NCI-H2081 (cell line): ENCODE measurements at regions not wholly inside any gene's neighbourhood (a gene's known extent, or its start where the extent isn't known, plus 50 kb on each side); places are given as distances from the start of the nearest gene placed in this dataset.
"Not testable (repeated sequence)": the region's sequence is repeated elsewhere in the genome, so short reads cannot be mapped to it uniquely, and the experiment has no call there.

Experiments used
- DNase-seq, 2 experiments: peaks; one replicate each; lab custom pipeline; 2025; lab: John Stamatoyannopoulos, UW

DNA sequence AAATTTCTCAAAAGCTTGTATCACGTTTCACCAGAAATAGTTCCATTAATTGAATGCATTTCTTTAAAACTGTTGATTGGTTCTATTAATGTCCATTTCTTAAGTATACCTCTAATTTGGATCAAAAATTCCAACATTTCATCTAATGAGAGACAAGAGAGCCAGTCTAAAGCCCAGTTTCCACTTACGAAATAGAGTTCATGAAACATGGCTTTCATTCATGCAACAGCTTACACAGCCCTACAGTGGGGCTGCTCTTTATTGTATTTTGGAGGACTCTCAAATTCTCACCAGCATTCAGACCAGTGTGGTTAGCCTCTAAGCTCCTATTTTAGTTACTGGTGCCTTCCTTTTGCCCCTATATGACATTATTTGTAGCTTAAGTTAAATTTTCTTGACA is 566.9 kb upstream of the RGMB start:
- DNase-seq: no peak

DNA sequence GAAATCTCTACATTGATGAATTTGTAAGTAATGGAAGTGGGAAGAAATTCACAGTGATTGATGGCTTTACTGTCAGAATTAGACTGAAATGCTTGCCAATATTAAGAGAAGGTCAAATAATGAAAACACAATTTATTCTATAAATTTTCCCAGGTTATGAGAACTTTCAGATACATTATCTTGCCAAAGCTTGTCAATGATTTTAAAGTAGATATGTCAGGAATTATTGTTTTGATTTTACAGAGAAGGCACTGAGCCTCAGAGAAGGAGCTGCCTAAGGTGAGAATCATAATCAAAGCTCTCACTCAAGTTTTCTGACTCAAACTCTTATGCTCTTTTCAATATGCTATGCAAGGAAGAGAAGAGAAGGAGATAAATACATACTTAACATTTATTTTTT is 564.0 kb upstream of the RGMB start:
- DNase-seq: no peak

DNA sequence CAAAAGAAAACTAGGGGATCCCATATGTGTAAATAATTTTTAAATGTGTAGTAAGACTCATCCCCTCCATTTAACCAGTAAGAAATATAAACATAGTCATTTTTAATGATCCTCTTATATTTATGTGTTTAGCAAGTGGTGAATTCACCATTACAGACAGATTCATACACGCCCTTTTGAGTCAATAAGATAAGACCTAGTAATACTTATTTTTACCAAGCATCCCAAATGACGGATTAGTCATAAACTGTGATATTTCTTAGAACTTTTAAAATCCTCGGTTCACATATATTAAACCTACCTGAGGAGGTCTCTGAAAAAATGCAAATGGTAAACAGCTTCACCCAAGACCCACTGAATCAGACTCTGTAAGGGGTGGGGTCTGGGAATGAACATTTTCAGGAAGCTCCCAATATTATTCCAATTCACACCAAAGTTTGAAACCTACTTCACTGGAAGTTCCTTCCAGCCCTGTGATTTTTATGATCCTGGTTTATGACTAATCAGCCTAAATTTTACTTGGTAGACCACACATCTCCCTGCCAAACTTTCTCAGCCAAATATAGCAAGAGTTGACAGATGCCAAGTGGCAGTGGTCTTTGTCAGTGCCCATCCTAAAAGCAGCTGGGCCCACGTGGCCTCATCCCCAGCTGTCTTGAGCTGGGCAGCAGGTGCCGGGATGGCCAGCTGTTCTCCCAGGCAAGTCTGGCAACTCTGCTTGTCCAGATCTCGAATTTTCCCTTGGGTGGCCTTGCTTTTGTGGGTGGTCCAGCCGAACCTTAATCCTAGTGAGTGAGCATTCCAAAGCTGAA is 559.0 kb upstream of the RGMB start:
- DNase-seq: no peak

DNA sequence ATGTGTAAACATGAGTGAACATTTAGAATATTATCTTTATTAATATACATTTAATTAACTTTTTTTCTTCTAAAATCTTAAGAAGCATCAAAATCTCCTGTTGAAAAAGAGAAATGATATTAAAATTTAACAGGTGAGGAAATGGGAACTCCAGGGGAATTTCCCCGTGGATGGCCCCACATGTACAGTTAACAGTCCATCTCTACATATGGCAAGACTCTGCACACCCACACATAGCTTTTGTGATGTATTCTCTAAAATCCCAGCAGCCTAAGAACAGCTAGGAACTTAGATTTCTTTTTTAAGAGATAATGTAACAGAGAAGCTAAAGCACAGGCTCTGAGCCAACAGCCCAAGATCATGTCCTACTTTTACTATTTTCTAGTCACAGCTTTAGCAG is 556.3 kb upstream of the RGMB start:
- DNase-seq: no peak

DNA sequence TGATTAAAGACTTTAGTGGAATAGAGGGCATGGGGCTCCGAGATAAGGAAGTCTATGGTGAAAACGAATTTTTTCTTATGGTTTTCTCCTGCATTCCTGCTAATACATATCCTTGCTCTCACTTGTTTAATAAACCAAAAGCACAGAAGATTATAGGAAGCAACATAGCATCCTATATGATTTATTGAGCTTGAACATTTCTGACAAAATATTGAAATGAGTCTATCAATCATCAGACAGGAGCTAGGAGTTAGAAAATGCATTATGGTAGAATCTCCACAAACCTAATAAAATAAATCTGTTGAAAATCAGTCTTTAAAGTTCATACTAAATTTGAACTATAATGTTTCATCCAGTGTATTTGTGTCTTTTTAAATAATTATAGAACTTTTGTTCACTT is 554.6 kb upstream of the RGMB start:
- no peak for DNase-seq

DNA sequence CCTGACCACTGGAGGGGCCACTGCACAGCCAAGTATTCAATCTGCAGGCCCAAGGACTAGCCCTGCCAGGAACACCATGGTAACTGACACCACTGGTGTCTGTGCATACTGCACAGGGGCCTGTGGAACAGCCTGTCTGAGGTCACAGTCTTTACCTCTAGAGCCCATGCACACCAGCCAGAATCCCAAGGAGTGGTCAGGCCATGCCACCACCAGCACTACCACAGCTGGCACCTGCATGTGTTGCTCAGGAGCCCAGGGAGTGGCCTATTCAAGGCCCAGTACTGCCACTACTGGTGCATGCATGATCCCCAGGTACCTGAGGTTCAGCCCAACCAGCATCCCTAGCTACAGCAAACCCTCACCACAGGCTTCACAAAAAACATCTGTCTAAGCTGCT is 546.0 kb upstream of the RGMB start:
- no peak for DNase-seq

DNA sequence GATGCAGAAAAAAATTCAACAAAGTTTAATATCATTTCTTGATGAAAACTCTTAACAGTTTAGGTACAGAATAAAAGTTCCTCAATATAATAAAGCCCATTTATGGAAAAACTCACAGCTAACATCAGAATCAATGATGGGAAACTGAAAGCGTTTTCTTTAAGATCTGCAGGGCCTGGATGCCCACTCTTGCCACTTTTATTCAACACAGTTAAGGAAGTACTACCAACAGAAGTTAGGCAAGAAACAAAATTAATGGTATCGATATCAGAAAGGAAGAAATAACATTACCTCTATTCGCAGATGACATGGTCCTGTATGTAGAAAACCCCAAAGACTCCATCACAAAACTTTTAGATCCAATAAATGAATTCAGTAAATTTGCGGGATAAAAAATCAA is 542.4 kb upstream of the RGMB start:
- no peak for DNase-seq

DNA sequence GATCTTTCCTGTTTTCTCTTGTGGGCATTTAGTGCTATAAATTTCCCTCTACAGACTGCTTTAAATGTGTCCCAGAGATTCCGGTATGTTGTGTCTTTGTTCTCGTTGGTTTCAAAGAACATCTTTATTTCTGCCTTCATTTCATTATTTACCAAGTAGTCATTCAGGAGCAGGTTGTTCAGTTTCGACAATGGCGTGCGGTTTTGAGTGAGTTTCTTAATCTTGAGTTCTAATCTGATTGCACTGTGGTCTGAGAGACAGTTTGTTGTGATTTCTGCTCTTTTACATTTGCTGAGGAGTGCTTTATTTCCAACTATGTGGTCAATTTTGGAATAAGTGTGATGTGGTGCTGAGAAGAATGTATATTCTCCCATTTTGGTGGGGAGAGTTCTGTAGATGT is 535.7 kb upstream of the RGMB start:
- DNase-seq: not testable (repeated sequence)

DNA sequence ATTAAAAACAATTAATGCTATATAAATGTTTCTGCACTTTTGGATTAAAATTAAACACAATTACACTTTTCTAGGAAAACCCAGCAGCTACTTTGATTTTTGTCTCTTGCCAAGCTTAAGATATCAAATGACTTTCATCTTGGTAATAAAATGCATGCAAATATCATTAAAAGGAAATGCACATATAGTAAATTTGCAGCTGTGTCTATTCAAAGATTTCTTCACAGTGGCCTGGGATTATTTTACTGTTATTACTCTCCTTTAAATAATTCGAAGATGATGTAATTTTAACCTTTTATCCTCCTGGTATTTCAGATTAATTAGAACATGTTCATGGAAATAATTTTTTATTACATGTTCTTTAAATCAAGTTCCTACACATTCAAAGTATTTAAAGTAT is 529.5 kb upstream of the RGMB start:
- DNase-seq: no peak

DNA sequence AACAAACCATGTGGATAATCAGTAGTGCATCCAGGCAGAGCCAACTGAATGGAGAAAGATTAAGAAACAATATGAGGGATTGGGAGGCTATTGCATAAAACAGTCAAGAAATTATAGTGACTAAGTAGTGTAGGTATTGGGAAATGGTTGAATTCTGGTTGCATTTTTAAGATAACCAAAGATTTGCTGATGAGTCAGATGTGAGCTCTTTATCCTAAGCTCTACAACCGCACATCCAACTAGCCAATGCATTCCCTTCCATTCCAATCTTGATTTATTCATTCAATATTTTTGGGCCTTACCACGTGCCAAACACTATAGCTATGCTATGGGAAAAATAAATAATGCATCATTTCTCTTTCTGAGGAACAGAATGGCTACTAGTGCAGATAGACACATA is 524.5 kb upstream of the RGMB start:
- no peak for DNase-seq

DNA sequence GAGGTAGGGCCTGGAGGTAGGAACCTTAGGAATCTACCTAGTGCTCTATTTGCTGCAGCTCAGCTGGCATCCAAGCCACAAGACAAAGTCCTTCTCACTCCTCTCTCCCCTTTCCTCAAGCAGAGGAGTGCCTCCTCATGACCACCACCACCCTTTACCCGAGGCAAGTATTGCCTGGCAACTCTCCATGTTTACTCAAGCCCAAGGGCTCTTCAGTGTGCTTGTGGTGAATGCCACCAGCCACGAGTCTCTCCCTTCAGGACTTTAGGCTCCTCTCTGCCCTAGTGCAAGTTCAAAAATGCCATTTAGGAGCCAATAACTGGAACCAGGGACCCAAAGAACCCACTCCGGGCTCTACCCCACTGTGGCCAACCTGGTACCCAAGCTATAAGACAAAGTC is 514.5 kb upstream of the RGMB start:
- no peak for DNase-seq

DNA sequence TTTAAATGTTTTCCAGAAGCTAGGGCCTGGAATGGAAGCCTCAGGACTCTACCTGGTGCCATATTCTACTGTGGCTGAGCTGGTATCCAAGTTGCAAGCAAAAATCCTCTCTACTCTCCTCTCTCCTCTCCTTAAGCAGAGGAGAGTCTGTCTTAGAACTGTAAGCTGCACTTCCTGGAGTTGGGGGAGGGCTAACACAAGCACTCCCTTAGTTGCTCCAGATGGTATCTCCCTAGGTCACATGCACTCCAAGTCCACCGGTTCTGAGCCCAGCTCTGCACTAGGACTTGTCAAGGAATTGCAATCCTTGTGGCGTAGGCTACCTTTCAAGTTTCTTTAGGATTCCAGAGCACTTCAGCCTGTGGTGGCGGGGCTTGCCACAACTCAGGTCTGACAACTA is 513.9 kb upstream of the RGMB start:
- DNase-seq: no peak

DNA sequence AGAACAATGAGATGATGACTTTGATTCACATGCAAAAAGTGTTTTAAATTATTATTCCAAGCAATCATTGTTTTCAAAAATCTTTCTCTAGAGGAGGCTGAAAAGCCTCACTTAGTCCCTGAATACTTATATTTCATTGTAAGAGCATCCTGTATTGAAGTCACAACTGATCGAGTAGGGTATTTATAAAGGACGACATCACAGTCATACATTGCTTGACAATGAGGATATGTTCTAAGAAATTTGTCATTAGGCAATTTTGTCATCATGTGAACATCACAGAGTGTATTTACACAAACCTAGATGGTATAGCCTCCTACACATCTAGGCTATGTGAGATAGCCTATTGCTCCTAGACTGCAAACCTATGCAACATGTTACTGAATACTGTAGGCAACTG is 510.4 kb upstream of the RGMB start:
- DNase-seq: no peak

DNA sequence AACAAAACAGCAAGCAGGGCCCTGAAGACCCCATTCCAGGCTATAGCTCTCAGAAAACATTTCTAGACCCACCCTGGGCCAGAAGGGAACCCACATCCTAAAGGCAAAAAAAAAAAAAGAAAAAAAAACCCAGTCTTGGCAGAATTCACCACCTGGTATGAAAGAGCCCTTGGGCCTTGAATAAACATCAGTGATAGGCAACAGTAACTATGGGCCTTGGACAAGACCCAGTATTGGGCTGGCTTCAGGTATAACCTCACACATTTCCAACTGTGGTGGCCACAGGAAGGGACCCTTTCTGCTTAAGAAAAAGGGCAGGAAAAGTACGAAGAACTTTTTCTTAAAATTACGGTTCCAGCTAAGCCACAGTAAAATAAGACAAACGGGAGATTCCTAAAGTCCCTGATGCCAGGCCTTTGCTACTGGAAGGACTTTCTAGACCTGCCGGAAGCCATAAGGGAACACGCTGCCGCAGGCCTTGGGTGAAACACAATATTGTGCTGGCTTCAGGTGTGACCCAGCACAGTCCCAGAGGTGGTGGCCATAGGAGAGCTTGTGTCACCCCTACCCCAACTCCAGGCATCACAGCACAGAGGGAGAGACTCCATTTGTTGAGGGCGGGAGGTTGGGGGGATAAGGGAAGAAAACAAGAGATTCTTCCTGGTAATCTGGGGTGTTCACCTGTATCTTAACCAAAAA is 505.2 kb upstream of the RGMB start:
- no peak for DNase-seq

DNA sequence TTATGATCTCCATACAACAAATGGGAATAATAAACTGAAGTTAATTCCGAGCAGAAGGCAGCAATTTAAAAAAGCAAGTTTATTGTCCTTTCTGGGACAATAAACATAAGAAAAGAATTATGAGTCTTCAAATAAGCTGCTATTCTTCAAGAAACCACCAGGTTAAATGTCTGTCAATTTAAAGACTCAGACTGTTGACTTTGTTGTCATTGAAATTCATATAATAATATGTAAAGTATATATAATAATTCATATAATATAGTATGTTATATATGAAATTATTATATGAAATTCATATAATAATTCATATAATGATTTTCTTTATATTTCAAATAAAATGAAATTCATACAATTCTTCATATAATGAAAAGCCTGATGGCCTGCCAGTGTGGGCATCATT is 497.5 kb upstream of the RGMB start:
- DNase-seq: no peak

DNA sequence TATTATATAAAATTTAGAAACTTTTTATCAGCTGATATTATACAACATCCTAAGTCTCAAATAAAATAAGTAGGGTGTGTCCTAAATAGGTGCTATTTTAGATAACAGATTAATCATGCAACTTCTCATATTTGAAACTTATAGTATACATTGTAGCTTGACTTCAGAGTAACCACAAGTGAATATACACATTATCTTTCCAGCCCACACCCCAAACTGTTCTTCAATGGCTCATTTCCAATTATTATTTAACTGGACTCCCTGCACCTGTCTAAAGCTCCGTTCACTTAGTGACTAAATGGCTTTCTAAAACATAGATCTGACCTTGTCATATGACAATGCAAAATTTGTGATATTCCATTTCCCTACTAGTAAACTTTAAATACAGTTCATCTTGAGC is 490.9 kb upstream of the RGMB start:
- DNase-seq: no peak

DNA sequence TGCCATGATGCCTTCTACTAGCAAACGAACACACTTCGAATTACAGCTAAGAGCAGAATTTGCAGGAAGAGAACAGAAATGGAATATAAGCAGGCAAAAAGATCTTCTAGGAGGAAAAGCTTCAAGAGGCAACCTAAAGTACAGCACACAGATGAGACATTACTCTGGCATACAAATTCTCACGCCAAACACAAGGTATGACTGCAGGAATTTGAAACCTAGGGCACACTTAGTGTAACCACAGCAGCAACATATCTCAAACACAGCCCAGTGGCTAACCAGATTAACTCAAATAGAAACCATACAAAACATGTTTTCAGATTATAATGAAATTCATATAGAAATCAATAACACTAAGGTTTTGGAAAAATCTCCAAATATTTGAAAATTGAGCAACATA is 481.0 kb upstream of the RGMB start:
- DNase-seq: no peak

DNA sequence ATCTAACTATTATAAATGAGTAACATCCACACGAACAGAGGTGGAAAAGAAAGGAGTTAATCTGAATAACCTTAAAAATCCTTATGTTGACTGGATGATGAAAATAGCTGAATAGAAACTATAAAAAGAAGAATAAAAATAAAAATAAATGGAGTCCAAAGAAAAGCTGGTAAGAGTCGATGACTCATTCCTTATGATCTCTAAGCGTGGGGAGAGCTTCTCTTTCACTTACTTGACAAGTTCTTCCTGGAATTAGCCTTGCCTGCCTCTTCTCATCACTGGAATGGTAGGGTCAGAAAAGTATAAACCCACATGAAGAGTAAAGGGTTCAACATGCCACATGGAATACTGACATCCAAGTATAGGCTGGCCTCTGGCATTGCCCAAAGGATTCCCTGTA is 477.0 kb upstream of the RGMB start:
- no peak for DNase-seq

DNA sequence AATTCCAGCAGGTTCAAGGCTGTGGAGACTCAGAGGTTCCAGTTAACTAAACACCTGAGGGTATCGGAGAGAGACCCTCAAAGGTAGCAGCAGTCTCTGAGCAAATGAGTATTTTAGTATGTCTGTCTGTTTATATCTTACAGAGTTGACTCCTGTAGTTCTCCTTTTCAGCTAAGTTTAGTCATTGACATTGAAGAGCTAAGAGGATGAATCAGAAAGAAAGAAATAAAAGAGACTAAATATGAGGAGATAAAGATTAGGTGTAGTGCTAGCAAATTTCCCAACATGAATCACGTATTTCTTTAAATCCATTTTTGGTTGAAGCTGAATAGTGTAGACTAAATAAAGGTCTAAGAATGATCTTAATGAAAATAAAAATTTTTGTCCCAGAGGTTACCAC is 474.0 kb upstream of the RGMB start:
- DNase-seq: no peak

DNA sequence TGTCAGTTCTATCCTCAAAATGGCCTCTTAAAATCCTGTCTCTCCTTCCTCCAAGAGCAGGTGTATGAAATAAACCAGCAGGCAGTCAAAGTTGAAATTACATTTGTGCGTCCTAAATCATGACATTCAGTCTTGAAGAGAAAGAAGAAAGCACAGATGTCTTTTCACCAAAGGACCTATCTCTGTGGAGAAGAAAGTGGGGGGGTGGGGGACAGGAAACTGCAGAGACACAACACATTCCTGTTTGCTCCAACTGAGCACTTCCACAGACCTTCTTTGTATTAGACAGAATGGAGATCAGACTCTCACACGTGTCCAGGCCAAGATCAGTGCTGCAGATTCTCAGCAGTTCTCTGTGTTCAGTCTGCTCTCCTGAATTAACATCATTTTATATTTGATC is 471.9 kb upstream of the RGMB start:
- no peak for DNase-seq

DNA sequence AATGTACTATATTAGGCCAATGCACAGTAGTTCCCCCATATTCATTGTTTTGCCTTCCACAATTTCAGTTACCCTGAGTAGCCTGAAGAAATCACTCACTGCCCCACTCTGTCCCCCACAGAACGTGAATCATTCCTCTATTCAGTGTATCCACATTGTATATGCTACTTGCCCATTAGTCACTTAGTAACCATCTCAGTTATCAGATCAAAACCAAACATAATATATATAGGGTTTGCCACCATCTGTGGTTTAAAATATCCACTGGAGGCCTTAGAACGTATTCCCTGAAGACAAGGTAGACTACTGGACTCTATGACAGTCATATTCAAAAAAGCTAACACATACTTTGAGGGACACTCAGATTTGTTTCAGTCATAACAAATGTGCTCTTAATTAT is 465.7 kb upstream of the RGMB start:
- no peak for DNase-seq

DNA sequence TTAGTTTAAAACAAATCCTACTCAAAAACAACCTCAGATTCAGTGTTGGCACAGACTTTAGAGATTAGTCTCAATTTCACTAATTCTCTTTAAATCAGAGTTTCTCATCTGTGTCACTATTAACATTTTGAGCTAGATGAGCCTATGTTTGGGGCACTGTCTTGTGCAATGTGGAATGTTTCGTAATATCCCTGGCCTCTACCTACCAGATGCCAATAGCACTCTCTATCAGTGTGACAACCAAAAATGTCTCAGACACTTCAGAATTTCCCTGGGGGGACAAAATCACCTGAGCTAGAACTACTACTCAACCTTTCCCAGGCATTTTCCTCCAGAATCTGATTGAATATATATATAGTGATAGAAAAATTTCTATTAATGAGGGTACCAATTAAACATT is 465.2 kb upstream of the RGMB start:
- no peak for DNase-seq

DNA sequence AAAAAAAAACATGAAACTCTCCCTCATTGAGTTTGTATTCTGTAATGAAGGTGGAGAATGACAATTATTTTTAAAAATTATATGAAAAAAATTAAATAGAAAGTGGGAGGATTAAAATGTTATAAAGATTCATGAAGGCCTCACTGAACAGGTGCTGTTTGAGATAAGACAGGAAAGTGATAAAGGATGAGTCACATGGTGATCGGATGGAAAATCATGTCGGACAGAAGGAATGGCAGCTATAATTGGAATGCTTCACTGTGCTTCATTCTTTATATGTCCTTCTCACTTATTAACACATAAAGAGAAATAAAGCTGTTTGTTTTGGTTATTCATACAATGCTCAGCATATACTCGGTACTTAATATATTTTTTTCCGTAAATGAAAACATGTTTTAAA is 464.5 kb upstream of the RGMB start:
- no peak for DNase-seq
